Activated T-helper 2 cell treated with anti-CD3 and anti-CD28 coated beads, Interferon-gamma antibody, Interleukin-2, Interleukin-4, amounts not matched to agents 10 μg/mL and 5 μg/mL and 100 μg/mL, durations not matched to agents 14 hours and 24 hours and 36 hours (primary cell): ENCODE measurements at regions not wholly inside any gene's neighbourhood (a gene's known extent, or its start where the extent isn't known, plus 50 kb on each side); places are given as distances from the start of the nearest gene placed in this dataset.
"Not testable (repeated sequence)": the region's sequence is repeated elsewhere in the genome, so short reads cannot be mapped to it uniquely, and the experiment has no call there.

Source experiments
- DNase-seq: peaks from one replicate; pipeline ENCODE4 v3.0.0; 2021; ENCODE audit warnings: low spot score
- H3K27ac Mint-ChIP-seq: one replicate; pipeline ENCODE4 v1.8.0; 2021; ENCODE audit warnings: mixed read lengths
- H3K27me3 Mint-ChIP-seq: one replicate; pipeline ENCODE4 v1.8.0; 2021; ENCODE audit warnings: low read depth, mixed read lengths
- H3K36me3 Mint-ChIP-seq: one replicate; pipeline ENCODE4 v1.8.0; 2021; ENCODE audit warnings: low read depth, mixed read lengths
- H3K4me1 Mint-ChIP-seq: one replicate; pipeline ENCODE4 v1.8.0; 2021; ENCODE audit warnings: low read depth, mixed read lengths
- H3K4me3 Mint-ChIP-seq: one replicate; pipeline ENCODE4 v1.8.0; 2021; ENCODE audit warnings: low read depth, mild to moderate bottlenecking, moderate library complexity, mixed read lengths
- H3K9me3 Mint-ChIP-seq: one replicate; pipeline ENCODE4 v1.8.0; 2021; ENCODE audit warnings: mixed read lengths
- intact Hi-C: fragments of 100-400 bp; cut with micrococcal nuclease; formaldehyde crosslinking; loops from one replicate; pipeline ENCODE4 v1.15.1; 2023

GRCh38 chr12:127944211-127944899 is 322.6 kb upstream of the TMEM132C start:
- H3K9me3 Mint-ChIP-seq, result peaks cover 37% of the 10 kb centered on the region
- DNase-seq, result no peak
- H3K4me1 Mint-ChIP-seq, result no peaks in the 10 kb centered on the region
- intact Hi-C loops, result no loop called here
- no peaks in the 10 kb centered on the region for H3K36me3 Mint-ChIP-seq
- no peak overlapping the region for H3K4me3 Mint-ChIP-seq
- H3K27ac Mint-ChIP-seq, result no peak overlapping the region
- no peaks in the 10 kb centered on the region for H3K27me3 Mint-ChIP-seq

- Mint-ChIP-seq H3K4me1 (no peaks in the 10 kb centered on the region), H3K27ac (no peak overlapping the region)
- intact Hi-C loops, result no loop called here
Observed at GRCh38 chr12:127957001-127957660, 309.8 kb upstream of the TMEM132C start.

GRCh38 chr12:127962303-127962702 is 304.7 kb upstream of the TMEM132C start:
- Mint-ChIP-seq H3K4me3 (no peak overlapping the region), H3K4me1 (no peaks in the 10 kb centered on the region), H3K27me3 (no peaks in the 10 kb centered on the region), H3K36me3 (no peaks in the 10 kb centered on the region), H3K9me3 (peaks cover 26% of the 10 kb centered on the region), H3K27ac (no peak overlapping the region)
- intact Hi-C loops, result no loop called here
- no peak for DNase-seq

More at GRCh38 chr12:127957001-127957660, 309.8 kb upstream of the TMEM132C start:
- Mint-ChIP-seq H3K36me3 (no peaks in the 10 kb centered on the region), H3K9me3 (peaks cover 16% of the 10 kb centered on the region), H3K27me3 (no peaks in the 10 kb centered on the region), H3K4me3 (no peak overlapping the region)
- DNase-seq, result no peak

GRCh38 chr12:127963933-127964332 is 303.0 kb upstream of the TMEM132C start:
- Mint-ChIP-seq H3K9me3 (peaks cover 39% of the 10 kb centered on the region), H3K27ac (no peak overlapping the region), H3K4me1 (no peaks in the 10 kb centered on the region), H3K36me3 (no peaks in the 10 kb centered on the region), H3K4me3 (no peak overlapping the region), H3K27me3 (no peaks in the 10 kb centered on the region)
- intact Hi-C loops, result no loop called here
- no peak for DNase-seq

- peaks cover 43% of the 10 kb centered on the region for H3K9me3 Mint-ChIP-seq
- no peaks in the 10 kb centered on the region for H3K27me3 Mint-ChIP-seq
- H3K4me3 Mint-ChIP-seq, result no peak overlapping the region
- no peaks in the 10 kb centered on the region for H3K4me1 Mint-ChIP-seq
- intact Hi-C loops, result no loop called here
- DNase-seq, result no peak
- H3K36me3 Mint-ChIP-seq, result no peaks in the 10 kb centered on the region
- no peak overlapping the region for H3K27ac Mint-ChIP-seq
Observed at GRCh38 chr12:127964717-127965116, 302.3 kb upstream of the TMEM132C start.

GRCh38 chr12:127966331-127966730 is 300.6 kb upstream of the TMEM132C start:
- intact Hi-C loops, result no loop called here
- H3K4me3 Mint-ChIP-seq, result no peak overlapping the region
- H3K9me3 Mint-ChIP-seq, result peaks cover 40% of the 10 kb centered on the region
- no peaks in the 10 kb centered on the region for H3K4me1 Mint-ChIP-seq
- H3K36me3 Mint-ChIP-seq, result no peaks in the 10 kb centered on the region
- H3K27ac Mint-ChIP-seq, result no peak overlapping the region
- H3K27me3 Mint-ChIP-seq, result no peaks in the 10 kb centered on the region
- DNase-seq, result no peak

- H3K27ac Mint-ChIP-seq, result no peak overlapping the region
- H3K27me3 Mint-ChIP-seq, result no peaks in the 10 kb centered on the region
- H3K4me1 Mint-ChIP-seq, result no peaks in the 10 kb centered on the region
- no peaks in the 10 kb centered on the region for H3K36me3 Mint-ChIP-seq
- no peak overlapping the region for H3K4me3 Mint-ChIP-seq
- intact Hi-C loops, result no loop called here
- no peak for DNase-seq
- H3K9me3 Mint-ChIP-seq, result peaks cover 51% of the 10 kb centered on the region
Observed at GRCh38 chr12:127970491-127970890, 296.5 kb upstream of the TMEM132C start.

- intact Hi-C loops, result no loop called here
- Mint-ChIP-seq H3K36me3 (no peaks in the 10 kb centered on the region), H3K27ac (no peak overlapping the region), H3K4me3 (no peak overlapping the region), H3K9me3 (peaks cover 58% of the 10 kb centered on the region), H3K27me3 (no peaks in the 10 kb centered on the region), H3K4me1 (no peaks in the 10 kb centered on the region)
- no peak for DNase-seq
Observed at GRCh38 chr12:127980585-127980984, 286.4 kb upstream of the TMEM132C start.

- no peak for DNase-seq
- intact Hi-C loops, result no loop called here
- H3K4me3 Mint-ChIP-seq, result no peak overlapping the region
- no peaks in the 10 kb centered on the region for H3K4me1 Mint-ChIP-seq
- H3K27ac Mint-ChIP-seq, result no peak overlapping the region
- no peaks in the 10 kb centered on the region for H3K36me3 Mint-ChIP-seq
- H3K27me3 Mint-ChIP-seq, result no peaks in the 10 kb centered on the region
- peaks cover 57% of the 10 kb centered on the region for H3K9me3 Mint-ChIP-seq
Observed at GRCh38 chr12:127981875-127982274, 285.1 kb upstream of the TMEM132C start.

GRCh38 chr12:127983213-127983791 is 283.7 kb upstream of the TMEM132C start:
- DNase-seq, H3K4me3 Mint-ChIP-seq, H3K27ac Mint-ChIP-seq, H3K27me3 Mint-ChIP-seq, H3K36me3 Mint-ChIP-seq, intact Hi-C loops, H3K4me1 Mint-ChIP-seq: not testable (repeated sequence)
- H3K9me3 Mint-ChIP-seq, result peaks cover 47% of the 10 kb centered on the region

GRCh38 chr12:127984386-127985055 is 282.4 kb upstream of the TMEM132C start:
- Mint-ChIP-seq H3K4me3 (no peak overlapping the region), H3K36me3 (no peaks in the 10 kb centered on the region), H3K27me3 (no peaks in the 10 kb centered on the region), H3K9me3 (peaks cover 48% of the 10 kb centered on the region), H3K4me1 (no peaks in the 10 kb centered on the region), H3K27ac (no peak overlapping the region)
- intact Hi-C loops, result no loop called here
- DNase-seq, result no peak

- no peaks in the 10 kb centered on the region for H3K36me3 Mint-ChIP-seq
- peaks cover 42% of the 10 kb centered on the region for H3K9me3 Mint-ChIP-seq
- intact Hi-C loops, result no loop called here
- no peak overlapping the region for H3K4me3 Mint-ChIP-seq
- H3K27ac Mint-ChIP-seq, result no peak overlapping the region
- DNase-seq, result no peak
- no peaks in the 10 kb centered on the region for H3K27me3 Mint-ChIP-seq
- H3K4me1 Mint-ChIP-seq, result no peaks in the 10 kb centered on the region
Observed at GRCh38 chr12:127987199-127987901, 279.6 kb upstream of the TMEM132C start.
